ENCODE measurements at regions not wholly inside any gene's neighbourhood (a gene's known extent, or its start where the extent isn't known, plus 50 kb on each side); places are given as distances from the start of the nearest gene placed in this dataset.

DNA sequence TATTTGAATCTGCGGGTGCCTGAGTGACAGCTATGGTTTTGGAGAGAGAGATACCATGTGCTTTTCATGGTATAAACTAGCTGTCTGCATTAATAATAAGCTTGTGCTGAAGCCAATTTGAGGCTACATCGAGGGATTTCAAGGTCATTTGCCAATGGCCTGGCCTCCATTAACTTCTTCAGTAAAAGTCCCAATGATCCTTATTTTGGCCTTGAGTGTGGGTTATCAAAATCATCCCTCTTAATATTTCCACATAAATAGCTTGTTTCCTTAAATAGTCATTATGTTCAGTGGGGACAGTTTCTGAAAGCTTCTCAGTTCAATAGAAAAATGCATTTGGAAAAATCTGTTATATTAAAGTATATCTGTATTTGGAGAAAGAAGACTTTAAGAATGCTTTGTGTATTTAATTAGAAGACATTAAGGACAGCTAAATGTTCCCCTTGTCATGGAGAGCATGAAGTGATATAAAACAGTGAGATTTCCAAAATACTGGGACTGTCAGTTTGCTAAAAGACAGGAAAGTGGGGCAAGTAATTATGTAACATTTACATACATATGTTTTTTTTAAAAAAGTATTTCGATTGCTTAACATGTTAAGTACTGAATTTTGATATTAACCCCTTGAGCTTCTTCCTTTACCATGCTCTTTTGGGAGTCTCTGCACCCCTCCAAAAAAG is 355.5 kb upstream of the ZEB2 start:
- TF ChIP-seq SNAI2 (CRISPR knock-in tag; IDR thresholded peaks at IDR 0.05) (no peak), BACH2 (CRISPR knock-in tag; IDR thresholded peaks at IDR 0.05; ENCODE audit: borderline replicate concordance) (no peak), ESRRG (CRISPR knock-in tag; IDR thresholded peaks at IDR 0.05) (no peak), CSDC2 (CRISPR knock-in tag; IDR thresholded peaks at IDR 0.05) (no peak), TCF4 (CRISPR knock-in tag; IDR thresholded peaks at IDR 0.05; ENCODE audit: borderline replicate concordance) (no peak), ARNTL (CRISPR knock-in tag; IDR thresholded peaks at IDR 0.05; ENCODE audit: borderline replicate concordance, low read depth) (no peak), PPARA (CRISPR knock-in tag; IDR thresholded peaks at IDR 0.05; ENCODE audit: borderline replicate concordance) (no peak), ZNF8 (CRISPR knock-in tag; IDR thresholded peaks at IDR 0.05) (no peak)
- TF ChIP-seq, protein P1, sequence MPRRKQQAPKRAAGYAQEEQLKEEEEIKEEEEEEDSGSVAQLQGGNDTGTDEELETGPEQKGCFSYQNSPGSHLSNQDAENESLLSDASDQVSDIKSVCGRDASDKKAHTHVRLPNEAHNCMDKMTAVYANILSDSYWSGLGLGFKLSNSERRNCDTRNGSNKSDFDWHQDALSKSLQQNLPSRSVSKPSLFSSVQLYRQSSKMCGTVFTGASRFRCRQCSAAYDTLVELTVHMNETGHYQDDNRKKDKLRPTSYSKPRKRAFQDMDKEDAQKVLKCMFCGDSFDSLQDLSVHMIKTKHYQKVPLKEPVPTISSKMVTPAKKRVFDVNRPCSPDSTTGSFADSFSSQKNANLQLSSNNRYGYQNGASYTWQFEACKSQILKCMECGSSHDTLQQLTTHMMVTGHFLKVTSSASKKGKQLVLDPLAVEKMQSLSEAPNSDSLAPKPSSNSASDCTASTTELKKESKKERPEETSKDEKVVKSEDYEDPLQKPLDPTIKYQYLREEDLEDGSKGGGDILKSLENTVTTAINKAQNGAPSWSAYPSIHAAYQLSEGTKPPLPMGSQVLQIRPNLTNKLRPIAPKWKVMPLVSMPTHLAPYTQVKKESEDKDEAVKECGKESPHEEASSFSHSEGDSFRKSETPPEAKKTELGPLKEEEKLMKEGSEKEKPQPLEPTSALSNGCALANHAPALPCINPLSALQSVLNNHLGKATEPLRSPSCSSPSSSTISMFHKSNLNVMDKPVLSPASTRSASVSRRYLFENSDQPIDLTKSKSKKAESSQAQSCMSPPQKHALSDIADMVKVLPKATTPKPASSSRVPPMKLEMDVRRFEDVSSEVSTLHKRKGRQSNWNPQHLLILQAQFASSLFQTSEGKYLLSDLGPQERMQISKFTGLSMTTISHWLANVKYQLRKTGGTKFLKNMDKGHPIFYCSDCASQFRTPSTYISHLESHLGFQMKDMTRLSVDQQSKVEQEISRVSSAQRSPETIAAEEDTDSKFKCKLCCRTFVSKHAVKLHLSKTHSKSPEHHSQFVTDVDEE (CRISPR knock-in tag; IDR thresholded peaks at IDR 0.05) = no peak
- TF ChIP-seq, protein P2, sequence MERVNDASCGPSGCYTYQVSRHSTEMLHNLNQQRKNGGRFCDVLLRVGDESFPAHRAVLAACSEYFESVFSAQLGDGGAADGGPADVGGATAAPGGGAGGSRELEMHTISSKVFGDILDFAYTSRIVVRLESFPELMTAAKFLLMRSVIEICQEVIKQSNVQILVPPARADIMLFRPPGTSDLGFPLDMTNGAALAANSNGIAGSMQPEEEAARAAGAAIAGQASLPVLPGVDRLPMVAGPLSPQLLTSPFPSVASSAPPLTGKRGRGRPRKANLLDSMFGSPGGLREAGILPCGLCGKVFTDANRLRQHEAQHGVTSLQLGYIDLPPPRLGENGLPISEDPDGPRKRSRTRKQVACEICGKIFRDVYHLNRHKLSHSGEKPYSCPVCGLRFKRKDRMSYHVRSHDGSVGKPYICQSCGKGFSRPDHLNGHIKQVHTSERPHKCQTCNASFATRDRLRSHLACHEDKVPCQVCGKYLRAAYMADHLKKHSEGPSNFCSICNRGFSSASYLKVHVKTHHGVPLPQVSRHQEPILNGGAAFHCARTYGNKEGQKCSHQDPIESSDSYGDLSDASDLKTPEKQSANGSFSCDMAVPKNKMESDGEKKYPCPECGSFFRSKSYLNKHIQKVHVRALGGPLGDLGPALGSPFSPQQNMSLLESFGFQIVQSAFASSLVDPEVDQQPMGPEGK (CRISPR knock-in tag; IDR thresholded peaks at IDR 0.05; ENCODE audit: borderline replicate concordance) = no peak
- ATAC-seq = no peak

DNA sequence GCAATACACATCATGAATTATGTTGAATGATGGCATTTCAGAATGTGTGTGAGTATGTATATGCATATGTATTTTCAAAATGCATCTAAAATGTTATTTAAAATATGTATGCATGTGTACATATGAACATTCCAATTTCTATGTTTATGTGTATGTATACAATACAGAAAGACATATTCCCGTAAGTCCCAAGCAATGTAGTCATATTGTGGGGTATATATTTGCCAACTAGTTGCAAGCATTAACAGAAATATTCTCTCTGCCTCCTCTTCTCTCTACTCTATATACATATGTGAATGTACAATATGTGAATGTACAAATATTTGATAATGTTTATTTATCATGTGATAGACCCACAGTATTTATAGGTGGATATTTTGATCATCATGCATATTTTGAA is 345.8 kb upstream of the ZEB2 start:
- TF ChIP-seq OSR1 (CRISPR knock-in tag; IDR thresholded peaks at IDR 0.05) (no peak), PPARA (CRISPR knock-in tag; IDR thresholded peaks at IDR 0.05; ENCODE audit: borderline replicate concordance) (no peak), RARB (CRISPR knock-in tag; IDR thresholded peaks at IDR 0.05) (no peak), ISL1 (CRISPR knock-in tag; IDR thresholded peaks at IDR 0.05) (no peak), TOX (CRISPR knock-in tag; IDR thresholded peaks at IDR 0.05; ENCODE audit: borderline replicate concordance) (no peak), ZNF565 (CRISPR knock-in tag; conservative IDR thresholded peaks at IDR 0.05; ENCODE audit: low read depth) (no peak)
- TF ChIP-seq, protein P3, sequence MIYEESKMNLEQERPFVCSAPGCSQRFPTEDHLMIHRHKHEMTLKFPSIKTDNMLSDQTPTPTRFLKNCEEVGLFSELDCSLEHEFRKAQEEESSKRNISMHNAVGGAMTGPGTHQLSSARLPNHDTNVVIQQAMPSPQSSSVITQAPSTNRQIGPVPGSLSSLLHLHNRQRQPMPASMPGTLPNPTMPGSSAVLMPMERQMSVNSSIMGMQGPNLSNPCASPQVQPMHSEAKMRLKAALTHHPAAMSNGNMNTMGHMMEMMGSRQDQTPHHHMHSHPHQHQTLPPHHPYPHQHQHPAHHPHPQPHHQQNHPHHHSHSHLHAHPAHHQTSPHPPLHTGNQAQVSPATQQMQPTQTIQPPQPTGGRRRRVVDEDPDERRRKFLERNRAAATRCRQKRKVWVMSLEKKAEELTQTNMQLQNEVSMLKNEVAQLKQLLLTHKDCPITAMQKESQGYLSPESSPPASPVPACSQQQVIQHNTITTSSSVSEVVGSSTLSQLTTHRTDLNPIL (CRISPR knock-in tag; IDR thresholded peaks at IDR 0.05; ENCODE audit: low read depth) = no peak
- ATAC-seq = no peak

DNA sequence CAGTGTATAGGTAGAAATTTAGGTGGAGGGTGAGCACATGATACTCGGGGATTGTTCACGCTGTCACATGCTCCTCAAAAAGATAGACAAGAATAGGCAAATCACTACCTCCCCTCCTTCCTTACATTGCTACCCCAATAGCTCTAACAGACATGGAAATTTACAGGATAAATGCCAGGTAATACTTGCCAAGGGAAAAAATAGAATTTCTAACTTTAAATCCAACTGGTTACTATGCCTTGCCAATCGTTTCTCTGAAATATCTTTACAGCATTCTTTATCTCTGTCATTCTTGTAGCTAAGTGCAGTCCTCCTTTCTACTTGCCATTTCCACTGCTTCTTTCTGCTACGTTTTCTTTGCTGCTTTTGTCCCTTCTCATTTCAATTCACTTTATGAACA is 339.8 kb upstream of the ZEB2 start:
- no peak for ATAC-seq
- TF ChIP-seq ZFP30 (CRISPR knock-in tag; IDR thresholded peaks at IDR 0.05) (no peak), ZNF70 (CRISPR knock-in tag; IDR thresholded peaks at IDR 0.05) (no peak), GLIS3 (CRISPR knock-in tag; IDR thresholded peaks at IDR 0.05) (no peak)
- TF ChIP-seq, protein P4, sequence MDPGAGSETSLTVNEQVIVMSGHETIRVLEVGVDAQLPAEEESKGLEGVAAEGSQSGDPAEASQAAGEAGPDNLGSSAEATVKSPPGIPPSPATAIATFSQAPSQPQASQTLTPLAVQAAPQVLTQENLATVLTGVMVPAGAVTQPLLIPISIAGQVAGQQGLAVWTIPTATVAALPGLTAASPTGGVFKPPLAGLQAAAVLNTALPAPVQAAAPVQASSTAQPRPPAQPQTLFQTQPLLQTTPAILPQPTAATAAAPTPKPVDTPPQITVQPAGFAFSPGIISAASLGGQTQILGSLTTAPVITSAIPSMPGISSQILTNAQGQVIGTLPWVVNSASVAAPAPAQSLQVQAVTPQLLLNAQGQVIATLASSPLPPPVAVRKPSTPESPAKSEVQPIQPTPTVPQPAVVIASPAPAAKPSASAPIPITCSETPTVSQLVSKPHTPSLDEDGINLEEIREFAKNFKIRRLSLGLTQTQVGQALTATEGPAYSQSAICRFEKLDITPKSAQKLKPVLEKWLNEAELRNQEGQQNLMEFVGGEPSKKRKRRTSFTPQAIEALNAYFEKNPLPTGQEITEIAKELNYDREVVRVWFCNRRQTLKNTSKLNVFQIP (CRISPR knock-in tag; IDR thresholded peaks at IDR 0.05; ENCODE audit: borderline replicate concordance, low read depth) = no peak
- TF ChIP-seq, protein P3 (CRISPR knock-in tag; IDR thresholded peaks at IDR 0.05; ENCODE audit: low read depth) = no peak

DNA sequence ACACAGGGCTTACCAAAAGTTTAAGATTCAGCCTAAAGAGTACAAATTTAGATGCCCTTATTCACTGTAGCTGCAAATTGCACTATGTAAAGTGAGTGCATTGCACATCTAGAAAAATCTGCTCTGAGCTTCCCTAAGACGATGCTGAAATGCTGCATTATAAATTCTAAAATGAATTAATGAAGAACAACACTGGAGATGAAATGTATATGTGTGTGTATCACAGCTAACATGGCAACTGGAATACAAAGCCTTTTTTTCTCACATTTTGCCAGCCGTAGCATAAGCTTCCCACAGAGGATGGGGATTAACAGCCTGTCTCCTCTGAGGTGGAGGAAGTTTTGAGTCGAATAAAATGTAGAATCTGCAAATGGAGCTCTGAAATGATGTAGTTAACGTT is 338.3 kb upstream of the ZEB2 start:
- no peak for ATAC-seq
- TF ChIP-seq ZNF565 (CRISPR knock-in tag; conservative IDR thresholded peaks at IDR 0.05; ENCODE audit: low read depth) = no peak
- no peak for TF ChIP-seq TCF4 (CRISPR knock-in tag; IDR thresholded peaks at IDR 0.05; ENCODE audit: borderline replicate concordance)
- TF ChIP-seq ZFP3 (CRISPR knock-in tag; IDR thresholded peaks at IDR 0.05) = no peak
- TF ChIP-seq CSDC2 (CRISPR knock-in tag; IDR thresholded peaks at IDR 0.05) = no peak
- TF ChIP-seq PPARA (CRISPR knock-in tag; IDR thresholded peaks at IDR 0.05; ENCODE audit: borderline replicate concordance) = no peak
- no peak for TF ChIP-seq OSR1 (CRISPR knock-in tag; IDR thresholded peaks at IDR 0.05)
- TF ChIP-seq ARNTL (CRISPR knock-in tag; IDR thresholded peaks at IDR 0.05; ENCODE audit: borderline replicate concordance, low read depth) = no peak
- TF ChIP-seq, protein P2 (CRISPR knock-in tag; IDR thresholded peaks at IDR 0.05; ENCODE audit: borderline replicate concordance) = no peak
- TF ChIP-seq ZFP30 (CRISPR knock-in tag; IDR thresholded peaks at IDR 0.05) = no peak
- TF ChIP-seq, protein P5, sequence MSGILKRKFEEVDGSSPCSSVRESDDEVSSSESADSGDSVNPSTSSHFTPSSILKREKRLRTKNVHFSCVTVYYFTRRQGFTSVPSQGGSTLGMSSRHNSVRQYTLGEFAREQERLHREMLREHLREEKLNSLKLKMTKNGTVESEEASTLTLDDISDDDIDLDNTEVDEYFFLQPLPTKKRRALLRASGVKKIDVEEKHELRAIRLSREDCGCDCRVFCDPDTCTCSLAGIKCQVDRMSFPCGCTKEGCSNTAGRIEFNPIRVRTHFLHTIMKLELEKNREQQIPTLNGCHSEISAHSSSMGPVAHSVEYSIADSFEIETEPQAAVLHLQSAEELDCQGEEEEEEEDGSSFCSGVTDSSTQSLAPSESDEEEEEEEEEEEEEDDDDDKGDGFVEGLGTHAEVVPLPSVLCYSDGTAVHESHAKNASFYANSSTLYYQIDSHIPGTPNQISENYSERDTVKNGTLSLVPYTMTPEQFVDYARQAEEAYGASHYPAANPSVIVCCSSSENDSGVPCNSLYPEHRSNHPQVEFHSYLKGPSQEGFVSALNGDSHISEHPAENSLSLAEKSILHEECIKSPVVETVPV (CRISPR knock-in tag; IDR thresholded peaks at IDR 0.05) = no peak
- TF ChIP-seq ZNF70 (CRISPR knock-in tag; IDR thresholded peaks at IDR 0.05) = no peak
- TF ChIP-seq SNAI2 (CRISPR knock-in tag; IDR thresholded peaks at IDR 0.05) = no peak
- TF ChIP-seq TOX (CRISPR knock-in tag; IDR thresholded peaks at IDR 0.05; ENCODE audit: borderline replicate concordance) = no peak
- TF ChIP-seq ESRRG (CRISPR knock-in tag; IDR thresholded peaks at IDR 0.05) = no peak
- no peak for TF ChIP-seq ZC3H10 (CRISPR knock-in tag; IDR thresholded peaks at IDR 0.05)
- no peak for TF ChIP-seq GLIS3 (CRISPR knock-in tag; IDR thresholded peaks at IDR 0.05)
